Activated CD8-positive, alpha-beta T cell treated with anti-CD3 and anti-CD28 coated beads for 36 hours (primary cell): ENCODE measurements at regions not wholly inside any gene's neighbourhood (a gene's known extent, or its start where the extent isn't known, plus 50 kb on each side); places are given as distances from the start of the nearest gene placed in this dataset.

Experiments used
- ATAC-seq: fragments of 200-7000 bp; cut with Tn5 transposase; one replicate; pipeline ENCODE4 v1.10.0; 2021; ENCODE audit warnings: mild to moderate bottlenecking, moderate library complexity
- CTCF ChIA-PET: fragments of 350-600 bp; sonication (Branson Sonifier 250); formaldehyde crosslinking; loops from one replicate; lab custom pipeline; 2021; ENCODE audit warnings: antibody characterized with exemption; lab: Charles Lee
- POLR2A ChIA-PET: fragments of 350-600 bp; sonication (Branson Sonifier 250); formaldehyde crosslinking; loops from one replicate; lab custom pipeline; 2021; ENCODE audit warnings: antibody characterized with exemption; lab: Charles Lee
- DNase-seq: peaks from one replicate; pipeline ENCODE4 v3.0.0-alpha.2; 2020
- H3K27ac Mint-ChIP-seq: one replicate; pipeline ENCODE4 v1.8.0; 2021; ENCODE audit warnings: mild to moderate bottlenecking, mixed read lengths
- H3K27me3 Mint-ChIP-seq: one replicate; pipeline ENCODE4 v1.8.0; 2021; ENCODE audit warnings: mixed read lengths
- H3K36me3 Mint-ChIP-seq: one replicate; pipeline ENCODE4 v1.8.0; 2021; ENCODE audit warnings: low read depth, mixed read lengths
- H3K4me1 Mint-ChIP-seq: one replicate; pipeline ENCODE4 v1.8.0; 2021; ENCODE audit warnings: low read depth, mixed read lengths
- H3K4me3 Mint-ChIP-seq: one replicate; pipeline ENCODE4 v1.8.0; 2021; ENCODE audit warnings: mild to moderate bottlenecking, moderate library complexity, mixed read lengths
- H3K9me3 Mint-ChIP-seq: one replicate; pipeline ENCODE4 v1.8.0; 2021; ENCODE audit warnings: mixed read lengths
- intact Hi-C: fragments of 100-400 bp; cut with micrococcal nuclease; formaldehyde crosslinking; loops from one replicate; pipeline ENCODE4 v1.10.0; 2022
- TF ChIP-seq, protein P1 (sequence below): fragments of 200-600 bp; IDR thresholded peaks from one replicate; pipeline ENCODE4 v1.8.0; 2022; ENCODE audit warnings: antibody characterized with exemption, mild to moderate bottlenecking

DNA sequence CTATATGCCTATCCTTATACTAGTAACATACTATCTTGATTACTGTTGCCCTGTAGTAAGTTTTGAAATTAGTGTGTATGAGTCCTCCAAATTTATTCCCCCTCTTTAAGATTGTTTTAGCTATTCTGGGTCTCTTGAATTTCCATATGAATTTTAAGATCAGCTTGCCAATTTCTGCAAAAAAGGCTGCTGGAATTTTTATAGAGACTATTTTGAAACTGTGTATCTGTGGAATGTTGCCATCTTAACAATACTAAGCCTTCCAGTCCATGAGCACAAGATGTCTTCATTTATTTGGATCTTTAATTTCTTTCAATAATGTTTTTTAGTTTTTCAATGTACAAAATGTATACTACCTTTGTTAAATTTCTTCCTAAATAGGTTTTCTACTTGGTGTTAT is 79.8 kb upstream of the ETV6 start:
- CTCF ChIA-PET, result no interaction called here
- POLR2A ChIA-PET, result interaction anchor here (1.2 kb wide), 1 partner anchor 473 kb away, joined by 3 read pairs; no protein-coding TSS in a partner anchor
- no peak overlapping the region for H3K27ac Mint-ChIP-seq
- H3K36me3 Mint-ChIP-seq, result no peaks in the 10 kb centered on the region
- H3K4me1 Mint-ChIP-seq, result peaks cover 2% of the 10 kb centered on the region
- TF ChIP-seq, protein P1, sequence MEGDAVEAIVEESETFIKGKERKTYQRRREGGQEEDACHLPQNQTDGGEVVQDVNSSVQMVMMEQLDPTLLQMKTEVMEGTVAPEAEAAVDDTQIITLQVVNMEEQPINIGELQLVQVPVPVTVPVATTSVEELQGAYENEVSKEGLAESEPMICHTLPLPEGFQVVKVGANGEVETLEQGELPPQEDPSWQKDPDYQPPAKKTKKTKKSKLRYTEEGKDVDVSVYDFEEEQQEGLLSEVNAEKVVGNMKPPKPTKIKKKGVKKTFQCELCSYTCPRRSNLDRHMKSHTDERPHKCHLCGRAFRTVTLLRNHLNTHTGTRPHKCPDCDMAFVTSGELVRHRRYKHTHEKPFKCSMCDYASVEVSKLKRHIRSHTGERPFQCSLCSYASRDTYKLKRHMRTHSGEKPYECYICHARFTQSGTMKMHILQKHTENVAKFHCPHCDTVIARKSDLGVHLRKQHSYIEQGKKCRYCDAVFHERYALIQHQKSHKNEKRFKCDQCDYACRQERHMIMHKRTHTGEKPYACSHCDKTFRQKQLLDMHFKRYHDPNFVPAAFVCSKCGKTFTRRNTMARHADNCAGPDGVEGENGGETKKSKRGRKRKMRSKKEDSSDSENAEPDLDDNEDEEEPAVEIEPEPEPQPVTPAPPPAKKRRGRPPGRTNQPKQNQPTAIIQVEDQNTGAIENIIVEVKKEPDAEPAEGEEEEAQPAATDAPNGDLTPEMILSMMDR, result no peak
- ATAC-seq (no peak), DNase-seq (no peak)
- no peak overlapping the region for H3K4me3 Mint-ChIP-seq
- H3K27me3 Mint-ChIP-seq, result no peaks in the 10 kb centered on the region
- H3K9me3 Mint-ChIP-seq, result peaks cover 1% of the 10 kb centered on the region
- intact Hi-C loops, result loop anchor here (10.0 kb wide), 1 partner anchor 765 kb away; no protein-coding TSS in a partner anchor

DNA sequence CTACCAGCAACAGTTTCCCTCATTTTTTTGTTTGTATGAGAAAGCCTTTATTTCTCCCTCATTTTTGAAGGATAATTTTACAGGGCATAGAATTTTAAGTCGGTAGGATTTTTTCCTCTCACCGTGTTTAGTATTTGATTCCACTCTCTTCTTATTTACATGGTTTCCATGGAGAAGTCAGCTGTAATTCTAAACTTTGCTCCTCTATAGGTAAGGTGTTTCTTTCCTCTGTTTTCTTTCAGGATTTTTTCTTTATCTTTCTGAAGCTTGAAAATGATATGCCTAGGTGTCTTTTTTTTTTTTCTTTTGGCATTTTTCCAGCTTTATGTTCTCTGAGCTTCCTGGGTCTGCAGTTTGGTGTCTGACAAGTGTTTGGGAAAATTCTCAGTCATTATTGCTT is 75.6 kb upstream of the ETV6 start:
- POLR2A ChIA-PET, result interaction anchor here (0.6 kb wide), 1 partner anchor 9 kb away, joined by 3 read pairs; no protein-coding TSS in a partner anchor
- no peak for ATAC-seq
- Mint-ChIP-seq H3K36me3 (no peaks in the 10 kb centered on the region), H3K27me3 (peaks cover 2% of the 10 kb centered on the region), H3K27ac (no peak overlapping the region), H3K4me1 (peaks cover 11% of the 10 kb centered on the region), H3K4me3 (no peak overlapping the region), H3K9me3 (peaks cover 1% of the 10 kb centered on the region)
- CTCF ChIA-PET, result interaction anchor here (1.6 to 15.3 kb wide), 2 partner anchors 30 to 462 kb away, joined by 5 to 239 read pairs; no protein-coding TSS in a partner anchor
- TF ChIP-seq, protein P1, result no peak
- intact Hi-C loops, result loop anchor here (10.0 kb wide), 1 partner anchor 761 kb away; no protein-coding TSS in a partner anchor
- no peak for DNase-seq

DNA sequence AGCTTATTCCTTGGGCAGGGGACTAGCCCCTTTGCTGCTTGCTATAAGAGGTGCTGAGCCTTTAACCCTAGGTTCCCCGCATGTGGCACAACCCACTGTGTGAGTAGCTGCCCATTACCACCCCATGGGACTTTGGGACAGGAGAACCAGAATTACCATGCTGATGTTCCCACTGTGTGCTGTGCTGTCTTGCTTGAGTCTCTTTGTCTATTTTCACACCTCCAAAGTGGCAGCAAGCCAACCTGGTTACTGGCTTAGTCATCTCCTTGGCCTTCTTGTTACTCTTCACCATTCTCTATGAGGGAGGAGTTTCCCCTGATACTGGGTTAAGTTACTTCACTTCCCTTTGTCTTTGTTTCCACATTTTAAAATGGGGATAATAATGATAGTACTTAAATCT is 73.4 kb upstream of the ETV6 start:
- H3K27me3 Mint-ChIP-seq, result peaks cover 2% of the 10 kb centered on the region
- TF ChIP-seq, protein P1, result no peak
- H3K27ac Mint-ChIP-seq, result no peak overlapping the region
- peaks cover 1% of the 10 kb centered on the region for H3K9me3 Mint-ChIP-seq
- ATAC-seq (peak; percentile 91), DNase-seq (peak; percentile 78)
- H3K4me1 Mint-ChIP-seq, result peaks cover 11% of the 10 kb centered on the region
- CTCF ChIA-PET, result interaction anchor here (15.3 kb wide), 1 partner anchor 459 kb away, joined by 239 read pairs; no protein-coding TSS in a partner anchor
- POLR2A ChIA-PET, result interaction anchor here (1.2 kb wide), 1 partner anchor 433 kb away, joined by 3 read pairs; no protein-coding TSS in a partner anchor
- H3K4me3 Mint-ChIP-seq, result no peak overlapping the region
- H3K36me3 Mint-ChIP-seq, result no peaks in the 10 kb centered on the region
- intact Hi-C loops, result loop anchor here (10.0 kb wide), 1 partner anchor 759 kb away; no protein-coding TSS in a partner anchor

DNA sequence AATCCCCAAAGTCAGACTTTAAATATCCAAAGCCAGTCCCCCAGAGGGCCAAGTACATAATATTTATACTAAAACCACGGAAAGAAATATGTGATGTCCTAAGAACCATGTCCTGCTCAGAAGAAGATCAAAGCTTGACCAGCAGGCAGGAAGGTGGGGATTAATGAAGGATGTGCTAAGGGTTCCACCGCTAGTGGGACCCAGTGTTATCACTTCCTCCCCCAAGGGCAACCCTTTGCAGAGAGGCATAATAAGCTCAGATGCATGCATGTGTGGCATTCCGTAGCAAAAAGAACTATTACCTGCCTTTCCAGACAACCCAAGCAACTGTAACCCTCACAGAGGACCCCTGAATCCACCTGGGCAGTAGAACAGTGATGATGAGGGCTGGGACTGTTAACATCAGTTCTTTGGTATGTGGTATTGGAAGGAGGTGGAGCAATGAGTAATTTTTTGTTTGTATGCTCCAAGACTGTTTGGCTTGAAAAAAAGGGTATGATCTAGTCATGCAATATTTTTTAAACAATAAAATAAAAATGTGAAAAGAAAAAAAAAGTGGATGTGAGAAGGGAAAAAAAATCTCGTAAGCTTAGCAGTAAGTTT is 71.7 kb upstream of the ETV6 start:
- ChIA-PET CTCF (interaction anchor here (1.1 to 15.3 kb wide), 4 partner anchors 12 to 755 kb away, joined by 3 to 239 read pairs (median 3); no protein-coding TSS in a partner anchor), POLR2A (interaction anchor here (0.7 kb wide), 1 partner anchor 750 kb away, joined by 3 read pairs; no protein-coding TSS in a partner anchor)
- peaks cover 13% of the 10 kb centered on the region for H3K4me1 Mint-ChIP-seq
- DNase-seq (no peak), ATAC-seq (no peak)
- H3K27ac Mint-ChIP-seq, result no peak overlapping the region
- peaks cover 1% of the 10 kb centered on the region for H3K9me3 Mint-ChIP-seq
- TF ChIP-seq, protein P1, result no peak
- H3K27me3 Mint-ChIP-seq, result peaks cover 4% of the 10 kb centered on the region
- no peak overlapping the region for H3K4me3 Mint-ChIP-seq
- no peaks in the 10 kb centered on the region for H3K36me3 Mint-ChIP-seq
- intact Hi-C loops, result loop anchor here (10.0 kb wide), 1 partner anchor 757 kb away; no protein-coding TSS in a partner anchor
